ENCODE measurements at regions not wholly inside any gene's neighbourhood (a gene's known extent, or its start where the extent isn't known, plus 50 kb on each side); places are given as distances from the start of the nearest gene placed in this dataset.

- H4K20me1 ChIP-seq (ENCODE audit: low read length): no peaks in the 10 kb centered on the region
- no peak overlapping the region for H2AFZ ChIP-seq (ENCODE audit: low read length)
- H3K9me2 ChIP-seq (replicated peaks; ENCODE audit: low read length): no peaks in the 10 kb centered on the region
- no peak overlapping the region for H3K9ac ChIP-seq (ENCODE audit: low read length)
- TF ChIP-seq CTCF (conservative IDR thresholded peaks at IDR 0.05; ENCODE audit: low read depth, low read length) (no peak), EZH2 (IDR thresholded peaks at IDR 0.05; ENCODE audit: low read length, unreplicated experiment) (no peak), EZH2phosphoT487 (IDR thresholded peaks at IDR 0.05; ENCODE audit: borderline replicate concordance, low read length) (no peak)
- H3K27ac ChIP-seq (ENCODE audit: low read length): no peak overlapping the region
- POLR2A ChIA-PET (ENCODE audit: unreplicated experiment): no interaction called here
- H3K36me3 ChIP-seq (ENCODE audit: low read depth, low read length): no peaks in the 10 kb centered on the region
- H3K79me2 ChIP-seq (ENCODE audit: low read length): no peaks in the 10 kb centered on the region
- H3K4me3 ChIP-seq (ENCODE audit: low read length): no peak overlapping the region
- no peaks in the 10 kb centered on the region for H3K9me3 ChIP-seq (ENCODE audit: low read length)
- ATAC-seq (no peak), DNase-seq (no peak)
- no TSS peak for BruUV-seq (replicated peaks)
- CTCF ChIA-PET: no interaction called here
- intact Hi-C loops (cut with micrococcal nuclease): no loop called here
- no peaks in the 10 kb centered on the region for H3F3A ChIP-seq (ENCODE audit: low read length, unreplicated experiment)
- H3K4me2 ChIP-seq (ENCODE audit: low read length): no peak overlapping the region
- H3K4me1 ChIP-seq (ENCODE audit: insufficient read depth, low read length): no peaks in the 10 kb centered on the region
- H3K27me3 ChIP-seq (ENCODE audit: low read length): peaks cover 4% of the 10 kb centered on the region; the same call in 1 of the 2 replicates
Observed at GRCh38 chr22:47437110-47437509, 674.7 kb downstream of the TBC1D22A start.

GRCh38 chr22:47435826-47436225, 673.4 kb downstream of the TBC1D22A start:
- intact Hi-C loops (cut with micrococcal nuclease): no loop called here
- Histone ChIP-seq H4K20me1 (ENCODE audit: low read length) (no peaks in the 10 kb centered on the region), H3K4me2 (ENCODE audit: low read length) (no peak overlapping the region), H3K9ac (ENCODE audit: low read length) (no peak overlapping the region), H2AFZ (ENCODE audit: low read length) (no peak overlapping the region), H3K4me1 (ENCODE audit: insufficient read depth, low read length) (no peaks in the 10 kb centered on the region), H3K27me3 (ENCODE audit: low read length) (peaks cover 4% of the 10 kb centered on the region; the same call in 1 of the 2 replicates), H3K79me2 (ENCODE audit: low read length) (no peaks in the 10 kb centered on the region), H3K36me3 (ENCODE audit: low read depth, low read length) (no peaks in the 10 kb centered on the region), H3K27ac (ENCODE audit: low read length) (no peak overlapping the region), H3K9me3 (ENCODE audit: low read length) (no peaks in the 10 kb centered on the region), H3K9me2 (replicated peaks; ENCODE audit: low read length) (no peaks in the 10 kb centered on the region), H3F3A (ENCODE audit: low read length, unreplicated experiment) (no peaks in the 10 kb centered on the region), H3K4me3 (ENCODE audit: low read length) (no peak overlapping the region)
- no peak for TF ChIP-seq EZH2phosphoT487 (IDR thresholded peaks at IDR 0.05; ENCODE audit: borderline replicate concordance, low read length)
- no peak for TF ChIP-seq CTCF (conservative IDR thresholded peaks at IDR 0.05; ENCODE audit: low read depth, low read length)
- no peak for TF ChIP-seq EZH2 (IDR thresholded peaks at IDR 0.05; ENCODE audit: low read length, unreplicated experiment)
- ATAC-seq: no peak
- BruUV-seq (replicated peaks): no TSS peak
- DNase-seq: no peak
- ChIA-PET CTCF (no interaction called here), POLR2A (ENCODE audit: unreplicated experiment) (no interaction called here)

- CTCF ChIA-PET: no interaction called here
- intact Hi-C loops (cut with micrococcal nuclease): no loop called here
- H3K9me2 ChIP-seq (replicated peaks; ENCODE audit: low read length): no peaks in the 10 kb centered on the region
- no peak for DNase-seq
- no peaks in the 10 kb centered on the region for H3F3A ChIP-seq (ENCODE audit: low read length, unreplicated experiment)
- POLR2A ChIA-PET (ENCODE audit: unreplicated experiment): no interaction called here
- H3K4me2 ChIP-seq (ENCODE audit: low read length): no peak overlapping the region
- H3K9me3 ChIP-seq (ENCODE audit: low read length): no peaks in the 10 kb centered on the region
- TF ChIP-seq CTCF (conservative IDR thresholded peaks at IDR 0.05; ENCODE audit: low read depth, low read length): no peak
- TF ChIP-seq EZH2 (IDR thresholded peaks at IDR 0.05; ENCODE audit: low read length, unreplicated experiment): no peak
- no peak for TF ChIP-seq EZH2phosphoT487 (IDR thresholded peaks at IDR 0.05; ENCODE audit: borderline replicate concordance, low read length)
- H2AFZ ChIP-seq (ENCODE audit: low read length): no peak overlapping the region
- H3K36me3 ChIP-seq (ENCODE audit: low read depth, low read length): no peaks in the 10 kb centered on the region
- no TSS peak for BruUV-seq (replicated peaks)
- H3K4me1 ChIP-seq (ENCODE audit: insufficient read depth, low read length): no peaks in the 10 kb centered on the region
- H3K27me3 ChIP-seq (ENCODE audit: low read length): peaks cover 4% of the 10 kb centered on the region; the same call in 1 of the 2 replicates
- no peaks in the 10 kb centered on the region for H4K20me1 ChIP-seq (ENCODE audit: low read length)
- H3K79me2 ChIP-seq (ENCODE audit: low read length): no peaks in the 10 kb centered on the region
- no peak overlapping the region for H3K4me3 ChIP-seq (ENCODE audit: low read length)
- no peak overlapping the region for H3K27ac ChIP-seq (ENCODE audit: low read length)
- no peak overlapping the region for H3K9ac ChIP-seq (ENCODE audit: low read length)
- ATAC-seq: no peak
Observed at GRCh38 chr22:47435204-47435487, 672.7 kb downstream of the TBC1D22A start.

Data from PC-3 (cell line).